CD8-positive, alpha-beta memory T cell (primary cell): ENCODE measurements at regions not wholly inside any gene's neighbourhood (a gene's known extent, or its start where the extent isn't known, plus 50 kb on each side); places are given as distances from the start of the nearest gene placed in this dataset.

Source experiments
- CTCF ChIA-PET: fragments of 350-600 bp; sonication (Branson Sonifier 250); formaldehyde crosslinking; loops from one replicate; lab custom pipeline; 2021; ENCODE audit warnings: antibody characterized with exemption; lab: Charles Lee
- POLR2A ChIA-PET: fragments of 350-600 bp; sonication (Branson Sonifier 250); formaldehyde crosslinking; loops from one replicate; lab custom pipeline; 2021; ENCODE audit warnings: antibody characterized with exemption; lab: Charles Lee
- DNase-seq, 5 donors: peaks; one replicate each; pipeline versions ENCODE4 v3.0.0 to v3.0.0-alpha.2; 2020 to 2022; ENCODE audit warnings: mixed read lengths in 1 of 5
- H3K27ac ChIP-seq: one replicate; pipeline ENCODE4 v1.7.0; 2013; ENCODE audit warnings: low read depth, mild to moderate bottlenecking, low read length, moderate library complexity
- H3K27me3 ChIP-seq: 2 replicates; pipeline ENCODE4 v1.7.0; 2013; ENCODE audit warnings: low read length, mild to moderate bottlenecking; ENCODE audit not compliant: insufficient read depth, poor library complexity, severe bottlenecking
- H3K36me3 ChIP-seq: 2 replicates; pipeline ENCODE4 v1.7.0; 2013; ENCODE audit warnings: mild to moderate bottlenecking, low read length, moderate library complexity; ENCODE audit not compliant: insufficient read depth
- H3K4me1 ChIP-seq: 2 replicates; pipeline ENCODE4 v1.7.0; 2013; ENCODE audit warnings: mild to moderate bottlenecking, low read length, moderate library complexity; ENCODE audit not compliant: insufficient read depth
- H3K4me3 ChIP-seq: 2 replicates; pipeline ENCODE4 v1.7.0; 2013; ENCODE audit warnings: mild to moderate bottlenecking, low read length
- H3K9me3 ChIP-seq: 2 replicates; pipeline ENCODE4 v1.7.0; 2013; ENCODE audit warnings: mild to moderate bottlenecking, low read length
- H3K27ac Mint-ChIP-seq, 8 donors: one replicate each; pipeline ENCODE4 v1.8.0; 2020 to 2021; ENCODE audit warnings: mixed read lengths in 8 of 8, mild to moderate bottlenecking in 6 of 8, inconsistent platforms in 3 of 8, moderate library complexity in 3 of 8
- H3K27me3 Mint-ChIP-seq, 2 donors: one replicate each; pipeline ENCODE4 v1.8.0; 2020 to 2021; ENCODE audit warnings: mixed read lengths in 2 of 2, mild to moderate bottlenecking in 1 of 2, moderate library complexity in 1 of 2
- H3K36me3 Mint-ChIP-seq, 3 donors: one replicate each; pipeline ENCODE4 v1.8.0; 2020 to 2021; ENCODE audit warnings: mixed read lengths in 3 of 3, inconsistent platforms in 1 of 3, mild to moderate bottlenecking in 1 of 3
- H3K4me1 Mint-ChIP-seq, 3 donors: one replicate each; pipeline ENCODE4 v1.8.0; 2020 to 2021; ENCODE audit warnings: mixed read lengths in 3 of 3, inconsistent platforms in 1 of 3, mild to moderate bottlenecking in 1 of 3
- H3K4me3 Mint-ChIP-seq, 7 donors: one replicate each; pipeline ENCODE4 v1.8.0; 2020 to 2021; ENCODE audit warnings: mixed read lengths in 7 of 7, mild to moderate bottlenecking in 6 of 7, moderate library complexity in 4 of 7, inconsistent platforms in 2 of 7
- H3K9me3 Mint-ChIP-seq, 5 donors: one replicate each; pipeline ENCODE4 v1.8.0; 2020 to 2022; ENCODE audit warnings: mixed read lengths in 5 of 5, mild to moderate bottlenecking in 3 of 5, moderate library complexity in 2 of 5, inconsistent platforms in 1 of 5

GRCh38 chr4:136355970-136356369, 1176.3 kb downstream of the PCDH18 start:
- no peaks in the 10 kb centered on the region for H3K27me3 ChIP-seq
- no peaks in the 10 kb centered on the region for H3K4me1 ChIP-seq
- H3K4me1 Mint-ChIP-seq: no peaks in the 10 kb centered on the region
- H3K36me3 Mint-ChIP-seq: no peaks in the 10 kb centered on the region
- no peak overlapping the region for H3K4me3 Mint-ChIP-seq
- no peak overlapping the region for H3K27ac ChIP-seq
- H3K4me3 ChIP-seq: no peak overlapping the region
- no peaks in the 10 kb centered on the region for H3K27me3 Mint-ChIP-seq
- CTCF ChIA-PET: no interaction called here
- H3K9me3 ChIP-seq: no peaks in the 10 kb centered on the region
- H3K9me3 Mint-ChIP-seq: peaks cover 0 to 11% (median 10%) of the 10 kb centered on the region in 5 donors
- H3K36me3 ChIP-seq: no peaks in the 10 kb centered on the region
- DNase-seq: no peak
- POLR2A ChIA-PET: no interaction called here
- H3K27ac Mint-ChIP-seq: no peak overlapping the region

- Histone ChIP-seq H3K4me3 (no peak overlapping the region), H3K27ac (no peak overlapping the region), H3K9me3 (no peaks in the 10 kb centered on the region), H3K27me3 (no peaks in the 10 kb centered on the region), H3K36me3 (no peaks in the 10 kb centered on the region), H3K4me1 (no peaks in the 10 kb centered on the region)
- Mint-ChIP-seq H3K36me3 (no peaks in the 10 kb centered on the region), H3K27me3 (no peaks in the 10 kb centered on the region), H3K27ac (no peak overlapping the region), H3K9me3 (peaks cover 5 to 18% (median 17%) of the 10 kb centered on the region in 5 donors), H3K4me1 (no peaks in the 10 kb centered on the region), H3K4me3 (no peak overlapping the region)
- ChIA-PET CTCF (no interaction called here), POLR2A (no interaction called here)
- DNase-seq: no peak
Measured at GRCh38 chr4:136343340-136343739, 1189.0 kb downstream of the PCDH18 start.

GRCh38 chr4:136342666-136343065, 1189.6 kb downstream of the PCDH18 start:
- Mint-ChIP-seq H3K4me1 (no peaks in the 10 kb centered on the region), H3K27ac (no peak overlapping the region), H3K4me3 (no peak overlapping the region), H3K36me3 (no peaks in the 10 kb centered on the region), H3K9me3 (peaks cover 6 to 24% (median 17%) of the 10 kb centered on the region in 5 donors), H3K27me3 (no peaks in the 10 kb centered on the region)
- no peak overlapping the region for H3K4me3 ChIP-seq
- CTCF ChIA-PET: no interaction called here
- H3K9me3 ChIP-seq: no peaks in the 10 kb centered on the region
- H3K27ac ChIP-seq: no peak overlapping the region
- POLR2A ChIA-PET: no interaction called here
- no peaks in the 10 kb centered on the region for H3K36me3 ChIP-seq
- H3K27me3 ChIP-seq: no peaks in the 10 kb centered on the region
- no peaks in the 10 kb centered on the region for H3K4me1 ChIP-seq
- DNase-seq: no peak

GRCh38 chr4:136337216-136337615, 1195.1 kb downstream of the PCDH18 start:
- CTCF ChIA-PET: no interaction called here
- H3K4me3 ChIP-seq: no peak overlapping the region
- H3K27me3 ChIP-seq: no peaks in the 10 kb centered on the region
- no peaks in the 10 kb centered on the region for H3K9me3 ChIP-seq
- no peaks in the 10 kb centered on the region for H3K36me3 ChIP-seq
- no peaks in the 10 kb centered on the region for H3K36me3 Mint-ChIP-seq
- no peaks in the 10 kb centered on the region for H3K4me1 Mint-ChIP-seq
- no peaks in the 10 kb centered on the region for H3K27me3 Mint-ChIP-seq
- H3K27ac ChIP-seq: no peak overlapping the region
- no peak overlapping the region for H3K4me3 Mint-ChIP-seq
- H3K4me1 ChIP-seq: no peaks in the 10 kb centered on the region
- no peak overlapping the region for H3K27ac Mint-ChIP-seq
- POLR2A ChIA-PET: no interaction called here
- DNase-seq: no peak
- H3K9me3 Mint-ChIP-seq: peaks cover 8 to 22% (median 17%) of the 10 kb centered on the region in 5 donors

- H3K4me3 ChIP-seq: no peak overlapping the region
- Mint-ChIP-seq H3K4me1 (no peaks in the 10 kb centered on the region), H3K9me3 (peaks cover 8 to 22% (median 18%) of the 10 kb centered on the region in 5 donors), H3K4me3 (no peak overlapping the region), H3K27me3 (no peaks in the 10 kb centered on the region), H3K36me3 (no peaks in the 10 kb centered on the region), H3K27ac (no peak overlapping the region)
- H3K27ac ChIP-seq: no peak overlapping the region
- H3K9me3 ChIP-seq: no peaks in the 10 kb centered on the region
- POLR2A ChIA-PET: no interaction called here
- H3K36me3 ChIP-seq: no peaks in the 10 kb centered on the region
- H3K27me3 ChIP-seq: no peaks in the 10 kb centered on the region
- no peak for DNase-seq
- no peaks in the 10 kb centered on the region for H3K4me1 ChIP-seq
- CTCF ChIA-PET: no interaction called here
Measured at GRCh38 chr4:136336479-136336878, 1195.8 kb downstream of the PCDH18 start.

- Mint-ChIP-seq H3K27ac (no peak overlapping the region), H3K36me3 (no peaks in the 10 kb centered on the region), H3K4me3 (no peak overlapping the region), H3K27me3 (no peaks in the 10 kb centered on the region), H3K4me1 (no peaks in the 10 kb centered on the region), H3K9me3 (peaks cover 0 to 14% (median 6%) of the 10 kb centered on the region in 5 donors)
- no peak for DNase-seq
- Histone ChIP-seq H3K36me3 (no peaks in the 10 kb centered on the region), H3K4me3 (no peak overlapping the region), H3K27me3 (no peaks in the 10 kb centered on the region), H3K27ac (no peak overlapping the region), H3K9me3 (no peaks in the 10 kb centered on the region), H3K4me1 (no peaks in the 10 kb centered on the region)
- POLR2A ChIA-PET: no interaction called here
- CTCF ChIA-PET: no interaction called here
Measured at GRCh38 chr4:136329042-136329662, 1203.1 kb downstream of the PCDH18 start.

- no peak overlapping the region for H3K4me3 Mint-ChIP-seq
- H3K36me3 Mint-ChIP-seq: no peaks in the 10 kb centered on the region
- H3K4me1 ChIP-seq: no peaks in the 10 kb centered on the region
- H3K27ac ChIP-seq: no peak overlapping the region
- no peak overlapping the region for H3K4me3 ChIP-seq
- H3K9me3 Mint-ChIP-seq: peaks cover 0 to 14% (median 5%) of the 10 kb centered on the region in 5 donors
- no peaks in the 10 kb centered on the region for H3K27me3 Mint-ChIP-seq
- ChIA-PET CTCF (no interaction called here), POLR2A (no interaction called here)
- DNase-seq: no peak
- no peak overlapping the region for H3K27ac Mint-ChIP-seq
- H3K4me1 Mint-ChIP-seq: no peaks in the 10 kb centered on the region
- H3K27me3 ChIP-seq: no peaks in the 10 kb centered on the region
- no peaks in the 10 kb centered on the region for H3K9me3 ChIP-seq
- H3K36me3 ChIP-seq: no peaks in the 10 kb centered on the region
Measured at GRCh38 chr4:136328131-136328530, 1204.2 kb downstream of the PCDH18 start.

GRCh38 chr4:136320465-136320813, 1211.9 kb downstream of the PCDH18 start:
- no peaks in the 10 kb centered on the region for H3K36me3 Mint-ChIP-seq
- no peak for DNase-seq
- ChIA-PET POLR2A (no interaction called here), CTCF (no interaction called here)
- H3K27me3 Mint-ChIP-seq: no peaks in the 10 kb centered on the region
- H3K4me1 ChIP-seq: no peaks in the 10 kb centered on the region
- H3K36me3 ChIP-seq: no peaks in the 10 kb centered on the region
- H3K27ac Mint-ChIP-seq: no peak overlapping the region
- peaks cover 0 to 10% (median 3%) of the 10 kb centered on the region in 5 donors for H3K9me3 Mint-ChIP-seq
- no peaks in the 10 kb centered on the region for H3K9me3 ChIP-seq
- no peak overlapping the region for H3K4me3 ChIP-seq
- H3K4me3 Mint-ChIP-seq: no peak overlapping the region
- H3K27me3 ChIP-seq: no peaks in the 10 kb centered on the region
- no peak overlapping the region for H3K27ac ChIP-seq
- H3K4me1 Mint-ChIP-seq: no peaks in the 10 kb centered on the region
